OCI-LY3 (cell line): ENCODE measurements at regions not wholly inside any gene's neighbourhood (a gene's known extent, or its start where the extent isn't known, plus 50 kb on each side); places are given as distances from the start of the nearest gene placed in this dataset.

Experiments
- H2AFZ ChIP-seq: fragments of 200-600, 300-600 bp; shearing (Covaris generic); 2 replicates; pipeline ENCODE4 v1.6.0; 2014; ENCODE audit warnings: antibody characterized with exemption, low read depth, low read length
- H3K27ac ChIP-seq: fragments of 200-600, 300-600 bp; sonication (generic); 2 replicates; pipeline ENCODE4 v1.5.1; 2014; ENCODE audit warnings: mild to moderate bottlenecking, low read length, moderate library complexity, mixed read lengths
- H3K27me3 ChIP-seq: fragments of 200-600, 300-600 bp; sonication (generic); 2 replicates; pipeline ENCODE4 v1.6.1; 2014; ENCODE audit warnings: low read depth, low read length, mixed read lengths
- H3K36me3 ChIP-seq: fragments of 200-600, 300-600 bp; sonication (generic); replicated peaks from 2 replicates; pipeline ENCODE3; 2014; ENCODE audit warnings: low read depth, low read length, mixed read lengths
- H3K4me1 ChIP-seq: fragments of 300-600, 200-600 bp; sonication (generic); 2 replicates; pipeline ENCODE4 v1.6.1; 2014; ENCODE audit warnings: low read length, mixed read lengths
- H3K4me2 ChIP-seq: fragments of 200-600, 300-600 bp; sonication (generic); 2 replicates; pipeline ENCODE4 v1.6.1; 2014; ENCODE audit warnings: low read length, mixed read lengths
- H3K4me3 ChIP-seq: fragments of 300-600, 200-600 bp; sonication (generic); 2 replicates; pipeline ENCODE4 v1.5.1; 2014; ENCODE audit warnings: antibody characterized with exemption, mild to moderate bottlenecking, low read length, moderate library complexity
- H3K79me2 ChIP-seq: fragments of 300-600, 200-600 bp; shearing (Covaris generic); 2 replicates; pipeline ENCODE4 v1.6.1; 2014; ENCODE audit warnings: mild to moderate bottlenecking, low read length, mixed read lengths
- H3K9ac ChIP-seq: fragments of 300-600, 200-600 bp; shearing (Covaris generic); 2 replicates; pipeline ENCODE4 v1.6.0; 2014; ENCODE audit warnings: mild to moderate bottlenecking, low read length, moderate library complexity
- H3K9me3 ChIP-seq: fragments of 200-600, 300-600 bp; shearing (Covaris generic); 2 replicates; pipeline ENCODE4 v1.6.1; 2014; ENCODE audit warnings: low read length, mixed read lengths; ENCODE audit not compliant: insufficient read depth
- H4K20me1 ChIP-seq: fragments of 200-600, 300-600 bp; sonication (generic); 2 replicates; pipeline ENCODE4 v1.6.1; 2016; ENCODE audit warnings: low read length, mixed read lengths; ENCODE audit not compliant: insufficient read depth
- CTCF ChIP-seq: fragments of 200-600, 300-600 bp; sonication (generic); IDR thresholded peaks from 2 replicates; pipeline ENCODE4 v1.5.1; 2014; ENCODE audit warnings: antibody characterized with exemption, low read length, low read depth
- EZH2phosphoT487 ChIP-seq: fragments of 200-600 bp; shearing (Covaris generic); IDR thresholded peaks from 2 replicates; pipeline ENCODE4 v1.6.1; 2018; ENCODE audit warnings: antibody characterized with exemption, mixed run types, low read depth

- H4K20me1 ChIP-seq, result no peaks in the 10 kb centered on the region
- no peaks in the 10 kb centered on the region for H3K9me3 ChIP-seq
- H3K4me3 ChIP-seq, result no peak overlapping the region
- H3K4me2 ChIP-seq, result no peak overlapping the region
- no peaks in the 10 kb centered on the region for H3K79me2 ChIP-seq
- no peaks in the 10 kb centered on the region; the same call in 1 of the 2 replicates for H3K27me3 ChIP-seq
- peaks cover 12% of the 10 kb centered on the region for H3K4me1 ChIP-seq
- TF ChIP-seq EZH2phosphoT487, result no peak
- no peak for TF ChIP-seq CTCF
- no peaks in the 10 kb centered on the region for H3K36me3 ChIP-seq
- no peak overlapping the region for H3K9ac ChIP-seq
- H3K27ac ChIP-seq, result no peak overlapping the region
- no peak overlapping the region for H2AFZ ChIP-seq
Observed at GRCh38 chr10:71150796-71151195, 61.6 kb upstream of the UNC5B start.

- no peak overlapping the region for H3K27ac ChIP-seq
- H3K79me2 ChIP-seq, result no peaks in the 10 kb centered on the region
- H4K20me1 ChIP-seq, result no peaks in the 10 kb centered on the region
- H3K4me2 ChIP-seq, result no peak overlapping the region
- H3K4me1 ChIP-seq, result peaks cover 12% of the 10 kb centered on the region
- no peaks in the 10 kb centered on the region for H3K9me3 ChIP-seq
- no peaks in the 10 kb centered on the region for H3K36me3 ChIP-seq
- no peak overlapping the region for H3K9ac ChIP-seq
- TF ChIP-seq EZH2phosphoT487 (no peak), CTCF (no peak)
- H3K27me3 ChIP-seq, result no peaks in the 10 kb centered on the region; the same call in 1 of the 2 replicates
- H3K4me3 ChIP-seq, result no peak overlapping the region
- no peak overlapping the region for H2AFZ ChIP-seq
Observed at GRCh38 chr10:71152043-71152442, 60.3 kb upstream of the UNC5B start.

GRCh38 chr10:71156436-71156835, 55.9 kb upstream of the UNC5B start:
- no peaks in the 10 kb centered on the region for H3K9me3 ChIP-seq
- H3K9ac ChIP-seq, result no peak overlapping the region
- H3K27ac ChIP-seq, result no peak overlapping the region
- H4K20me1 ChIP-seq, result no peaks in the 10 kb centered on the region
- no peak for TF ChIP-seq EZH2phosphoT487
- H3K36me3 ChIP-seq, result no peaks in the 10 kb centered on the region
- no peak overlapping the region for H2AFZ ChIP-seq
- no peak overlapping the region for H3K4me2 ChIP-seq
- H3K4me1 ChIP-seq, result peaks cover 6% of the 10 kb centered on the region
- H3K79me2 ChIP-seq, result no peaks in the 10 kb centered on the region
- no peak overlapping the region for H3K4me3 ChIP-seq
- no peaks in the 10 kb centered on the region; the same call in 1 of the 2 replicates for H3K27me3 ChIP-seq

GRCh38 chr10:71157435-71157834, 54.9 kb upstream of the UNC5B start:
- H3K4me3 ChIP-seq, result no peak overlapping the region
- no peaks in the 10 kb centered on the region for H4K20me1 ChIP-seq
- H3K27me3 ChIP-seq, result no peaks in the 10 kb centered on the region; the same call in 1 of the 2 replicates
- H3K27ac ChIP-seq, result no peak overlapping the region
- no peak overlapping the region for H3K9ac ChIP-seq
- no peaks in the 10 kb centered on the region for H3K36me3 ChIP-seq
- no peak for TF ChIP-seq CTCF
- no peak for TF ChIP-seq EZH2phosphoT487
- no peak overlapping the region for H3K4me2 ChIP-seq
- no peak overlapping the region for H2AFZ ChIP-seq
- H3K4me1 ChIP-seq, result peaks cover 9% of the 10 kb centered on the region
- no peaks in the 10 kb centered on the region for H3K79me2 ChIP-seq
- H3K9me3 ChIP-seq, result no peaks in the 10 kb centered on the region

- Histone ChIP-seq H3K27ac (no peak overlapping the region), H3K79me2 (no peaks in the 10 kb centered on the region), H3K4me3 (no peak overlapping the region), H4K20me1 (no peaks in the 10 kb centered on the region), H3K9me3 (no peaks in the 10 kb centered on the region), H3K27me3 (no peaks in the 10 kb centered on the region; the same call in 1 of the 2 replicates), H3K36me3 (no peaks in the 10 kb centered on the region), H2AFZ (no peak overlapping the region), H3K4me1 (peaks cover 9% of the 10 kb centered on the region), H3K9ac (no peak overlapping the region), H3K4me2 (no peak overlapping the region)
- TF ChIP-seq EZH2phosphoT487 (no peak), CTCF (no peak)
Observed at GRCh38 chr10:71158251-71158650, 54.1 kb upstream of the UNC5B start.
